GM19035 (cell line): ENCODE measurements at regions not wholly inside any gene's neighbourhood (a gene's known extent, or its start where the extent isn't known, plus 50 kb on each side); places are given as distances from the start of the nearest gene placed in this dataset.

ENCODE experiments used
- ATAC-seq: cut with Tn5 transposase; IDR thresholded peaks from one replicate; pipeline ENCODE4 v1.9.1; 2021; ENCODE audit not compliant: unreplicated experiment

DNA sequence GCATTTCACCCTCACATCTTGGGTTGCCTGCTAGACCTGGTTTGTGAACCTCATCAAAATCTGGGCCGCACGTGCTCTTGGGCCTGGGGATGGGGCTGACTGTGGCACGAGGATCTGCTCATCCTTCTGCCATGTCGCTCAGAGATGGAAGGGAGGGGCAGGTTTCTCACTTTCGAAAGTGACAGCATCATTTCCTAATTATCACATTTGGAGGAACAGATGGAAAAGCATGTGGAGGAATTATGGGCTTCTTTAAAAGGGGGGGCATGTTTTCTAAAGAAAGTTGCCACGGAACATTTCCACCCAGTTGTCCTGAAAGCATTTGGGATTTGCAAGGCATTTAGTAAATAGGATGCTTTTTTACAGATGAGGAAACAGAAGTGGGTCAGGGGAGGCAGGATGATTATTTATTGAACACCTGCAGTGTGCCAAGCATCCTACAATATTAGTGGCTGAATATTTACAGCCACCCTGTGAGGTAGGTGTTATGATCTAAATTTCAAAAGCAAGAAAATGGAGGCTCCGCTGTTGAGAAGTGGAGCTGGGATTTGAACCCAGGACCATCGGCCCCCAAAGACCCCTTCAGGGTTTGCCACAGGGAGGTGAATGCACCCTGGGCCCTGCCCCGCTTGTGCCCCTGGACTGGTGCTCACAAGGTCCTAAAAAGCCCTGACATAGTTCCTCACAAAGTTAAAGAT is 104.2 kb upstream of the MYCN start:
- no peak for ATAC-seq

DNA sequence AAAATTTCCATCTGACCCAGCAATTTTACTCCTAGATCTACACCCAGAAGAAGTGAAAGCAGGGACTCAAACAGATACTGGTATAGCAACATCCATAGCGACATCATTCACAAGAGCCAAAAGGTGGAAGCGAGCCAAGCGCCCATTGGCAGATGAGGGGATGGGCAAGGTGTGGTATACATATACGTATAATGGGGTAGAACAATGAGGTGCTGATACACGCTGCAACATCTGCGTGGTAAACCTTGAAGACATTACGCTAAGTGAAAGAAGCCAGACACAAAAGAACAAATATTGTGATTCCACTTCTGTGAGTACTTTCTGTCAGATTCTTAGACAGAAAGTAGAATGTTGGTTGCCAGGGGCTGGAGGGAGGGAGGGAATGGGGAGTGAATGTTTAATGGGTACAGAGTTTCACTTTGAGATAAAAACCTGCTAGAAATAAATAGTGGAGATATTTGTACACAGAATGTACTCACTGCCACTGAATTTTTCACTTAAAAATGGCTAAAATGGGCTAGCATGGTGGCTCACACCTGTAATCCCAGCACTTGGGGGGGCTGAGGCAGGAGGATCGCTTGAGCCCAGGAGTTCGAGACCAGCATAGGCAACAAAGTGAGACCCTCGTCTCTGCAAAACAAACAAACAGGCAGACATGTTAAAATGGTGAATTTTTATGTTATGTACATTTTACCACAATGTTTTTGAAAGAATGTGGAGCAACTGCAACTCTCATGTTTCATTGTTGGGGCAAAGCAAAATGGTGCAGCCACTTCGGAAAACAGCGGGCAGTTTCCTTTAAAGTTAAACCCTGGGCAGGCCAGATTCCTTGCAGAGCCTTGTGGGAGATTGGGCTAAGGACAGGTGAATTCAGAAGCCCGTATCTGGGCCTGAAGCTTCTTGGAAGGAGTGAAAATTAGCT is 103.4 kb upstream of the MYCN start:
- ATAC-seq = no peak

DNA sequence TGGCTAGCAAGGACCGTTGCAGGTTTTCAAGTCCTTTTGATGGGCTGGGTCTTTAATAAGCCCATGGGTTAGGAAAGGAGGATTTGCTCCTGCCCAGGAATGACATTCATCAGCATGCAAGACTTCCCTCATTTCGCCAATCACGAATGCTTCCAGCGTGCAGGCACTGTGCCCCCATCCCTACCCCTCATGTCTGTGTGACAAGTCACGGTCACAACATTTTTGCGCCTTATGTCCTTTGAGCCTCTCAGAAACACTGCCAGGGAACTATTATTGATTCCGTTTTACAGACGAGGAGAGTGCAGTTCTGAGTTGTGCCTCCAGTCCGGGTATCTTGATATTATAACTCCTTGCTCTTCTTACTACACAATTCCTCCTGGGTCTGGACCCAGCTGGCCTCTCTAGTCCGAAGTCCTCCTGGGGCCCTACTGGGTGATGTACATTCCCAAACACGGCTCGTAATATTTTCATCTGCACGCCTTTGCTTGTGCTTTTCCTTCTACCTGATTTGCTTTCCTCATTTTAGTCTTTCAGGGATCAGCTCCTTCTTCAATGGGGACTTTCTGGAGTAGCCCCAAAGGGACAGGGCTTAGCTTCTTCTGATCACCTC is 101.8 kb upstream of the MYCN start:
- no peak for ATAC-seq

DNA sequence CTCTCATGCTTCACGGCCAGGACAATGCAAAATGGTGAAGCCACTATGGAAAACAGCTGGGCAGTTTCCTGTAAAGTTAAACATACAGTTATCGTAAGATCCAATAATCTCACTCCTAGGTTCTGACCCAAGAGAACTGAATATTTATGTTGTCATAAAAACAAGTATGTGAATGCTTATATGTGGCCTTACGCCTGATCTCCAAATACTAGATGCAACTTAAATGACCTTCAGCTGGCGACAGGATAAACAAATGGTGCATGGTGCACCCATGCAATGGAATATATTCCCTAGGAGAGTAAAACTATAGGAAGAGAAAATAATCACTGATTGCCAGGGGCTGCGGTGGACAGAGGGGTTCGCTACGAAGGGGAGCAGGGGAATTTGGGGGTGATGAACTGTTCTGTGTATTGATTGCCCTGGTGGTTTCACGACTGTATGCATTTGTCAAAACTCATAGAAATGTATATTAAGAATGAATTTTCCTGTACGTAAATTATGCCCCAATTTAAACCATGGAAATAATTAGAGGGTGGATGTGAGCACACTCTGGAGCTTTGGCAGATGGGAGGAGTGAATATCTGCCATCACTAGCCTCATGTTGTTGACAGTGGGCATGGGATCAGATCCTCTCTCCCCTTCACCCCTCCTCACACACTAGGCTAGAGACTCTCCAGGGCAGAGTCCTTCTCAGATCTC is 100.8 kb upstream of the MYCN start:
- no peak for ATAC-seq

DNA sequence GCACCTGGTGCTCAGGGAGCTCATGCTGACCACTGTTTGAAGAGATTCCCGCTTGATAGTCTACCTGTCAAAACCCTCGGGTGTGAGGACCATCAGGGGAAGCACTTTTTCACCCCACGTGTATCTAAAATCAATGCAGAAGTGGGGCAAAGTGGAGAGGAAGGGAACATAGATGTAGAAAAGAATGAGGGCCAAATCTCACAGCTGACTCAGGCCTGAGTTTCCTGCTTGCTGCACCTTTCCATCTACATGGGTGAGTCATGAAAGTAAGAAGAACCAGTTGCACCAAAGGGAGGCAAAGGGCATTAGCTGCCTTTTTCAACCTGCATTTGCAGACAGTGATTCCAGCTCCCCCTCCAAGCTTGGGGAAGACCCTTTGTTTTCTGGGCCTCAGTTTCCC is 100.2 kb upstream of the MYCN start:
- no peak for ATAC-seq

DNA sequence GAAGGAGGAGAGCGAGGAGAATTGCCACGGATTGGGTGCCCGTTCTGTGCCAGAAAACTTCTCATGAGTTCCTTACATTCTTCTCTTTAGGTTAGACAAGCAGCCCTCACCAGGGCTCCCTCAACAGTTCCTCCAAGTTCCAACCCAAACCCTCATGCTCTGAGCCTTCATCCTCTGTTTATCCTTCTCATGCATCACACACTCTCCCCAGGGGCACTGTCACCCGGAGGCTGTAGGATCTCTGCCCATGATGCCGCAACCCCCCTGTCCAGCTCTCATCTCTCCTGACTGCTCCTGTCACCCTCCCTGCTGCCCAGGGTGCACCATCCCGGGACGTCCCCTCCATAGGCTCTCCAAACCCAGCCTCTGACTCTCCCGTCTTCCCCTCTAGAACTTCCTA is 99.4 kb upstream of the MYCN start:
- no peak for ATAC-seq

DNA sequence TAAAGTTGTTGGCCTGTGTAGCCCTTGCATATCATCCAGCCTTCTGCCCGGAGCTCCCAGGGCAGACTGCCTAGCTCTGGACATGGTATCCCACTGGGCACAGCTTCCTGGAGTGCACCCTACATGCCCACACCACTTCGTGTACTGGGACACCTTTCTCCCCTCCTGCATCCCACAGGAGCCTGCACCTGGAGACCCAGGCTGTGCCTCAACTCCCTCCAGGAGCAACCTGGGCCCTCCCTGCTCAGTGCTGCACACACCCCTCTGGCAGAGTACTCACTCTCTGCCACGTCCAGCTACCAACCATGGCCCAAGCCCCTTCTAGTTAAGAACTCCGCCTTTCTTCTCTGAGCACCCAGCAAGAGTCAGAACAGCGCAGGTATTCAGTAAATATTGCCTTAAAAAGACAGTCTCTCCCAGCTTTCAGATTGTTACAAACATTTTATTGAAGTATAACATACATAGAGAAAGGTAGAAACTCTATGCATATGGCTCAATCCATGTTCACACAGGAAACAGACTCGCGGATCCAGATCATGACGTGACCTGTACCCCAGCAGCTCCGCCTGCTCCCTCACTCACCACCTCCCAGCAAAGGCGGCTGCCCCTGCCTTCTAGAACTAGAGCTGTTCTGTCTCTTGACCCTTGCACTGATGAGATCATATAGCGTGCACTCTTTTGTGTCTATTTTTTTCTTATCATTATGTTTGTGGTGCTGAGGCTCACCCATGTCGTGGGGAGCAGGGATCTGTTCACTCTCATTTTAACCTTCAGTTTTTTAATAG is 98.4 kb upstream of the MYCN start:
- no peak for ATAC-seq

DNA sequence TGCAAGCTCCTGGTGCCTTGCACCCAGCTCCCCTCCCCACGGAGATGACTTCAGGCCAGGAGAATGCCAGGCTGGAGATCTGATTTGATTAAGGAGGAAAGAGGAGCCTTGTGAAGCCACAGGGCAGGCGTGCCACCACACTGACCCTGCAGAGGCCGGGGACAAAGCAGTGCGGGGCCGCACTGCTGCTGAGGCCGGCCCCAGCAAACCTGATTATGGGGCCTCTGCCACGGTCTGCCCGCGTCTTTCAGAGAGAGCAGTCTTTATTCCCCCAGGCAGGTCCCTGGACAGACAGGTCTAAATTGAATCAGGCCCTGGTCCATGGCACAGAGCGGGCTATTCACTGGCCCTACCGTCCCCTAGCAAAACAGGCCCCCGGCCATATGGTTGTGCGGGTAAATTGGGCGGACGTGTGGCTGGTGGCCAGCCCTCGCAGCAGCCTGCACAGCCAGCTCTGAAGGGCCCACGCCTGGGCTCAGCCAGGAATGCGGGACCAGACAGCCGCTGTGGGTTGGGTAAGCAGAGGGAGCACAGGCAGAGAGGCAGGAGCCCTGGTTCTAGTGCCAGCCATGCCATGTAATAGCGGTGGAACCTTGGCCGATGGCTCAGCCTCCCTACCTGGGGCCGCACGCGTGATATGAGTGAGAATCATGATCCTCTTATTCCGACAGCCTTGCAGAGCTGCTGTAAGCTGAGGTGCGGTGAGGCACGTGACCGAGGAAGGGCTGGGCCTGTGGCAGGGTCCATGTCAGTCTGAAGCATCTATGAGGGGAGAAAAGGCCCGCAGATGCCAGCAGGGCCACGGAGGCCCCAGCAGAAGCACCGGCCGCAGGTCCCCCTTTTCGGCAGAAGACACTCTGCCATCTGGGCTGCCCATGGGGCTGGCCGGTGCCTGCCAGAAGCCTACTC is 97.3 kb upstream of the MYCN start:
- no peak for ATAC-seq

DNA sequence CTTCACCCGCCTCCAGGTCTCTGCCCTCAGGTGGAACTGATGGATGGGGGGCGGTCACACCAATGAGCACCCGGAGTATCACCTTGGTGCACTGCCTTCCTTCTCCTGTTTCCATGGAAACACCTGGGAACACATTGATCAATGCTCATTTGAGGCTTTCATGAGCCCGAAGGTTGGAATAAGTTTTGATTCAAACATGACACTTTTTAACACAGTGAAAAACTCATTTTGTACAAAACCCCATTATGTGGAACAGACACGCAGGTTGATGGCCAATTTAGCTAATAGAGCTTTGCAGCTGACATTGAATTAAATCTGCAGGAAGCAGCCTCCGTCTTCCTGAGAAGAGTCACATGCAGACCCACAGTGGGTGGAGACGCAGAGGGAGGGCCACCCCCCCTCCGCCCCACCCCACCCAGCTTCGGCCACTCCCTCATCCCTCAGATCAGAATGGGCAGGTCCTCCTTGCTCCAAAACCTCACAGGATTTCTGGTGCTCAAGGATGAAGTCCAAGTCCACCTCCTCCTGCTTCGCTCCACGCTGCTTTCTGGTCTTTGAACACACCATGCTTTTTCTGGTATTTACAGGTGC is 96.0 kb upstream of the MYCN start:
- ATAC-seq = no peak

DNA sequence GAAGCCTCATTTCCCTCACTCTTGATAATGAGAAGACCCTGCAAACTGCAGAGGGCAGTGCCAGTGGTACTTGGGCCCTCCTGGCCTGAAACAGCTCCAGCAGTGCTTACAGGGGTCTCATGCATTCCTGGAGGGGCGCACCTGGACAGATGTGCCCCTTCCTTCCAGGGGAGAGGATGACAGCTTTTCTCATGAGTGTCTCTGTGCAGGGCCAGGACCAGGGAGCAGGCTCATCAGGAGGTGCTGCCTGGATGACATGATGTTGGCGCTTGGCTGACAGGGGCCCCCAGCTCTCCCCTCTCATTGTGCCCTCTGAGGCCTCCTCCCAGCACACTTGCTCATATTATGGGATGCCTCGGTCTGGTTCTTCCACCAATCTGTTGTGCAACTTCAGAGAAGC is 95.1 kb upstream of the MYCN start:
- no peak for ATAC-seq

DNA sequence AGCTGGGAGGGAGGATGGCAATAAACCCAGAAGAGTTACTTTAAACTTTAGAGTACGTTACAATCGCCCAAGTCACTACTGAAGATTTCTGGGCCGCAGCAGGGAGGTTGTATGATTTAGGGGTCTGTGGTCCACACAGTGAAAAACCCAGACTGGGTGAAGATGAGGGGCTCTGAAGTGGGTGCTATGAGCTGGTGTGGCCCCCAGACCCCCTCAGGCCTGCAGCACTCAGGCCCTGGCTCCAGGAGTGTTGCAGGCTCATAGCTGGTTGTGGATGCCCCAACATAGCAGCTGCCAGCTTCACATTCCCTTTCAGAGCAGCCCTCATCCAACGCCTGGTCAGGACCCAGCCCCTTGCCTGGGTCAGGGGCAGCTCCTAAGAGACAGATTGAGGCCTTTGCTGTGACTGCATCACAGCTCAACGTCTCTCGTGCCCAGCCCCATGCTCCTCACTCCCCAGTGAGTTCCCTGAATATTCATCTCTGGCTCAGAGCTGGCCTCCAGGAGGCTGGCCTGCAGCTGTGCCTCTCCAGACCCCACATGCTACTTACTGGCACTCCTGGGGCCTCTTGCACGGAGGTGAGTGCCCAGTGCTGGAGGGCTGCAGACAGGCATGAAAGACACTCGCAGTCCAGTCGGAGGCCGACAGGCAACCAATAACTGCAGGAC is 94.5 kb upstream of the MYCN start:
- no peak for ATAC-seq

DNA sequence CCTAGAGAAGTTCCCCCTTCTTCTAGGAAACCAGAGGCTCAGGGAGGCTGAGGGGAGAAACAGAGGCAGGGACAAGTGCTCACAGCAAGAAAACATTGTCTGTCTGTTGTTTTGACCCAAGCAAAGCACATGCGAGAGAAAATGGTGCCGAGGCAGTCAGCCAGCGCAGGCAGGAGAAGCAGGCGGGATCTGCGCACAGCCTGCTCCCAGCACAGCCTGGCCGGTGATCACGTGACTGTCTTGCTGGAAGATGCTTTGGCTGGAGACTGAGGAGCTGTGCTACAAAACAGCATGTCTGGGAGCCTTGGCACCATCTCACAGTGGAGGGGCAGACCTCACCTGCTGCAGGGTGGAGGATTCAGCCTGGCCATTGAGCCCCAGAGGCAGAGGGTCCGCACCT is 93.7 kb upstream of the MYCN start:
- no peak for ATAC-seq

DNA sequence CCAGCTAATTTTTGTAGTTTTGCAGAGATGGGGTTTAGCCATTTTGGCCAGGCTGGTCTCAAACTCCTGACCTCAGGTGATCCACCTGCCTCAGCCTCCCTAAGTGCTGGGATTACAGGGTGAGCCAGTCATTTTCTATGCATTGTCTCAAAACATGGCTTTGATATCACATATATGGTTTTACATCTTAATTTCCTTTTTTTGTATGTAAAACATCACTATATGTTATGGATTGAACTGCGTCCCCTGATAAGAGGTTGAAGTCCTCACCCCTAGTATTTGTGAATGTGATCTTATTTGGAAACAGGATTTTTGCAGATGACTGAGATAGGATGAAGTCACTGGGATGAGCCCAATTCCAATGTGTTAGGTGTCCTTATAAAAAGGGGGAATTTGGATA is 89.8 kb upstream of the MYCN start:
- ATAC-seq = no peak

DNA sequence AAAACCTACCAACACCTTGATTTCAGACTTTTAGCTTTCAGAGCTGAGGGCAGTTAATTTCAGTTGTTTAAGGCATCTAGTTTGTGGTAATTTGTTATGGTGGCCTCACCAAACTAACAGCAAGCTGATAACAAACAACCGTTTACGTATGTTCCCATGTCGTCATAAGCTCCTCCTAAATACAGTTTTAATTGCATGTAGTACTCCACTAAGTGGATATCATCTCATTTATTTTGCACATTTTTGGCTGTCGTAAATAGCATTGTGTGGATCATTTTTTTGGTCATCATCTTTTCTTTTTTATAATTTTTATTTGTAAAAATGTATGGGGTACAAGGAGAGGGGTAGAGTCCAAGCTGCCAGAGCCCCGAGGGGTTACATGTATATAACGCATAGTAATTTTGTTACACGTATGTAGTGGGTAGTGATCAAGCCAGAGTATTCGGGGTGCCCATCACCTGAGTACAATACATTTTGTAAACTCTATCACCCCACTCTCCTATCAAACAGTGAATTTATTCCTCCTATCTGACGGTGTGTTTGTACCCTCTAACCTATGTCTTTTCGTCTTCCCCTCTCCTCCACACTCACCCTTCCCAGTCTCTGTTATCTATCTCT is 89.2 kb upstream of the MYCN start:
- ATAC-seq = no peak

DNA sequence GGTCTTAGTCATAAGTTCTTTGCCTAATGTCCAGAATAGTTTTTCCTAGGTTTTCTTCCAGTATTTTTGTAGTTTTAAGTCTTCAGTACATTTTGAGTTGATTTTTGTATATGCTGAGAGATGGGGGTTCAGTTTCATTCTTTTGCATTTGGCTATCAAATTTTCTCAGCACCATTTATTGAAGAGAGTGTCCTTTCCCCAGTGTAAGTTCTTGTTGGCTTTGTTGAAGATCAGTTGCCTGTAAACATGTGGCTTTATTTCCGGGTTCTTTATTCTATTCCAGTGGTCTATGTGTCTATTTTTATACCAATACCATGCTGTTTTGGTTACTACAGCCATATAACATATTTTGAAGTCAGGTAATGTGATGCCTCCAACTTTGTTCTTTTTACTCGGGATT is 87.5 kb upstream of the MYCN start:
- no peak for ATAC-seq

DNA sequence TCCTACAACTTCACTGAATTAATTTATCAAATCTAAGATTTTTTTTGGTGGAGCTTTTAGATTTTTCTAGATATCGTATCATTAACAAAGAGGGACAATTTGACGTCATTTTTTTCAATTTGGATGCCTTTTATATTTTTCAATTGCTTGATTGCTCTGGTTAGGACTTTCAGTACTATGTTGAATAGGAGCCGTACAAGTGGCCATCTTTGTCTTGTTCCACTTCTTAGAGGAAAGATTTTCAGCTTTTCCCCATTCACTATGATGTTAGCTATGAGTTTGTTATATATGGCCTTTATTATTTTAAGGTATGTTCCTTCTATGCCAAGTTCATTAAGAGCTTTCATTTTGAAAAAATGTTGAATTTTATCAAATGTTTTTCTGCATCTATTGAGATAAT is 86.4 kb upstream of the MYCN start:
- ATAC-seq = no peak

DNA sequence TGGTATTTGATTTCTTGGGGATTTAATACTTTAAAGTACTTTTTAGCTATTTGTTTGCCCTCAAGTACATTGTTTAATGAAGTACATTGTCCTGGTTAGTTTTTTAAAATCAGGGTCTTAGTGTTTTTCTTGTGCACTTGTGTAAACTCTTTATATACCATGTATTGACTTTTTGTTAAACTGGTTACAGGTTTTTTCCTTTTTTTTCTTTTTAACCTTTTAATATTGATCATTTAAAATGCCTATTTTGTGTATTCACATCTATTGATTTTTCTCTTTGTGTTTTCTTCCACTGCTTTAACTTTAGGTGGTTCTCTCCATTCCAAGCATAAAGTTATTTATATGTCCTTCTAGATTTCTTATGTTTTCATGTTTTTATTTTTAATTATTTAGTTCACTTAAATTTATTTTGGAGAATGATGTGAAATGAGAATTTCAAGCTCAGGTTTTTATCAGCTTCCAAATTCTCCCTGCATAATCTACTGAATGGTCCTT is 84.5 kb upstream of the MYCN start:
- ATAC-seq = no peak

DNA sequence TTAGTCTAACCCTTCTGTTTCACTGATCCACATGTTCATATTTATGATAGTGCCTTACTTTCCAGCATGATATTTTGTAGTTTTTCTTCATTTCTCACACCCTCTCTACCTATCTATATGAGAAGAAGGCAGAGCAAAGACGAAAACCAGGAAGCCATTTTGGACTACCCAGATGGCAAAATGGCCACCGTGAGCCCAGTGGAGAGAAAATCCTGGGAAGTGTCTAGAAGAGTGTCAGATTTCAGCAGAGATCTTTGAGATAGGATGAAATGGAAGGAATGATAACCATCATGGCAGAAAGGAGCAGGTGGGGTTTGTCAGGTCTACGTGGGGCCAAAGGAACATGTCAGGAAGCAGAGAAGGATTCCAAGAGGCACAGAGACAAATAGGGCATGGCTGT is 84.0 kb upstream of the MYCN start:
- no peak for ATAC-seq
